AML-193 (cell line): ENCODE measurements at regions not wholly inside any gene's neighbourhood (a gene's known extent, or its start where the extent isn't known, plus 50 kb on each side); places are given as distances from the start of the nearest gene placed in this dataset.

Experiments
- DNase-seq, 2 experiments: peaks; one replicate each; lab custom pipeline; 2025; lab: John Stamatoyannopoulos, UW

DNA sequence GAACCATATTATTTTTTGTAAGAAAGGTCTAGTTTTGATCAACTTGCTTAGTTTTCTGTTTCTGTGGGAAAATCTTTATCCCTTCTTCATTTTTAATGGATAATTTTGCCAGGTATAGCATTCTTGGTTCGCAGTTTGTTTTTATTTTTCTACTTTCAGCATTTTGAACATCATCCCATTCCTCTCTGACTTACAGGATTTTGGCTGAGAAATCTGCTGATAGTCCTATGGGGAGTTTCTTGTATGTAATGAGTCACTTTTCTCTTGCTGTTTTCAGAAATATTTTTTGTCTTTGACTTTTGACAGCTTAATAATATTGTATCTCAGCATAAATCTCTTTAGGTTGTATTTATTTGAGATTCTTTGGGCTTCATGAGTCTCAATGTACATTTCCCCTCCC is 389.1 kb downstream of the PBX1 start:
- DNase-seq = no peak

GRCh38 chr1:164937291-164937690 is 378.3 kb downstream of the PBX1 start:
- DNase-seq = no peak

- DNase-seq = no peak
Measured at GRCh38 chr1:164932580-164932979, 373.6 kb downstream of the PBX1 start.

- DNase-seq = no peak
Measured at GRCh38 chr1:164930833-164931232, 371.8 kb downstream of the PBX1 start.

GRCh38 chr1:164930241-164930640 is 371.3 kb downstream of the PBX1 start:
- DNase-seq = no peak

DNA sequence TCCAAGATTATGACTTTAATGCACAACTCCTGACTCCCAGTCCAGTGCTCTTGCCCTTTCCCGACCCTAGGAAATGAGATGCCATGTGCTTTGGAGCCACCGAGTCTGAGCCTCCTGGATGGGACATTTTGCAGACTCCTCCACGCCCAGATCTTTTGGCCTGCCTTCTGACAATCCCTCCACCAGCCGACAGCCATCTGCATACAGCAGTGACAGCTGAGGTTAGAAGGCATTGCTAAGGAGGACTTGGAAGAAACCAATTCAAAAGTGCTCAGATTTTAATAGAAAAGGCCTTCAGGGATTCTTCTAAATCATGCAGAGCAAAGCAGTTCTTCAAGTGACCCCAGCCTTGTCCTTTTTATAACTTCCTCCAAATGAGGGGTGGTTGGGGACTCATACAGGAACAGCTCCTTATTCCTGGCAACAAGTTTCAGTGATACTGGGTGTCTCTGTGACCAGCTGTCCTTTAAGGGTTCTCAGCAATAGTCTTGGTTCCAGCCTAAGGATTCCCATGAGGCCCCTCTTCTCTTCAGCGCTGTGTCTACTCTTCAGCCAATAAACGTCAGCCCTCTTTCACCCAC is 369.3 kb downstream of the PBX1 start:
- no peak for DNase-seq

DNA sequence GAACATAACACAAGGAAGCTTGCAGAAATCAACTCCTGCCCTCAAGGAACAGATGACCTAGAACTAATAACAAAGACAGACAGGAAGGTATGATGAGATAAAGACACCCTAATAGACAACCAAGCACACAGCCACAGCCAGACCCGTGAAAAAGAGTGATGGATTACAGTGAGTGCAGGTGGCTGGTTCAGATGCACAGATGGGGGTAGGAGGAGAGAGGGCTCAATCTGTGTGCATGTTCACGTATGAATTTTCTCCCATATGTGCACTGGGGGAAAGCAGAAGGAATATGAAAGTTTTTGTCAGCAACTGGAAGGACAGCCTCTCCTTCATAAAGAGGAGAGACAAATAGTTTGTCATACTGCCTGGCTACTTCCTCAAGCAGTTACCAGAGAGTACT is 367.1 kb downstream of the PBX1 start:
- no peak for DNase-seq

GRCh38 chr1:164922585-164922984 is 363.6 kb downstream of the PBX1 start:
- DNase-seq = no peak

DNA sequence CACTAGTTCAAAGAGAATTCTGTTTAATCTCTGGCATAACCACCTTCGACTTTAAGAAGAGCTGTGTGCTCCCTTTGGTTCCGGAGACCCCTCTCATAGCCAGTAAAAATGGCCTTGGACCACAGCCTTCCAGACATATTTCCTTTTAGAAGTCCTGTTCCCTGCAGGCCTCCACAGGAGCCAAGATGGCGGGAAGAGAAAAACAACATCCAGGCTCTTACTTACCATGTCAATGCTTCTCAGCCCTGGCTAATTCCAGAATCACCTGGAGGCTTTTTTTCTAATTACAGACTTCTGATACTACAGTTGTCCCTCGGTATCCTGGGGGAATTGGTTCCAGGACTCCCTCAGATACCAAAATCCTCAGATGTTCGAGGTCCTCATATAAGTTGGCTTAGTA is 362.5 kb downstream of the PBX1 start:
- no peak for DNase-seq

- DNase-seq = no peak
Measured at GRCh38 chr1:164918140-164918539, 359.2 kb downstream of the PBX1 start.

DNA sequence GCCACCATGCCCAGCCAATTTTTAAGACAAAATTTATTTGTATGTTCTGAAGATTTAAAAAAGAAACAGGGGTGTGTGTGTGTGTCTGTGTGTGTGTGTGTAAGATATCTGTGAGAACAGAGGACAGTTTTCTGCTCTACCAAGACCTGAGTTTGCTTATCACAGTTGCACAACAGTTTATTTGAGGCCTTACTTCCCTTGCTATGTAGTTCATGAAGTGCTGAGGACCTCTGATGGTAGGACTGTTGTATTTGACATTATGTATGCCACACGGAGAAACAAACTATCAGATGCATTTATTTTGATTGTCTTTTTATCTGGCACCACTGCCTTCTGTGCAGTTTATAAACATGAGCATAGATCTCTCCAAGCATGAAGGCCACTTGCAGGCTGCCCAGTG is 355.2 kb downstream of the PBX1 start:
- DNase-seq = no peak

DNA sequence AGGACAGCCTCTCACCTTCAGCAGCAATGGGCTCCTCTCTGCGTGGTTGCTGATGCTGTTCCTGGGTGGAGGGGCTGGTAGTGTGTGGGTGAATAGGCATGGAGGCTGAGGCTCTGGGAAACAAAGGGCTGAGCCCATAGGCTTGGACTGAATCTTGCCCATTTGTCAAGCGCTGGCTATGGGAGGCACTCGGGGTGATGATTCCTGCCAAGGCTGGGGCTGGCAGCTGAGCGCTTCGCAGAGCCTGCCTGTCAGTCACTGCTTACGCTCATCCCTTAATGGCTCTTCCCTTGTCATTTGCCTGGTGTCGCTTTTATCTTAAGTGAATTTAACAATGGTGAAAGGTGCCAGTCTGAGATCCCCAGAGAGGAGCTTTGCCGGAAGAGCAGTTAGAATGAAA is 353.3 kb downstream of the PBX1 start:
- DNase-seq = no peak

DNA sequence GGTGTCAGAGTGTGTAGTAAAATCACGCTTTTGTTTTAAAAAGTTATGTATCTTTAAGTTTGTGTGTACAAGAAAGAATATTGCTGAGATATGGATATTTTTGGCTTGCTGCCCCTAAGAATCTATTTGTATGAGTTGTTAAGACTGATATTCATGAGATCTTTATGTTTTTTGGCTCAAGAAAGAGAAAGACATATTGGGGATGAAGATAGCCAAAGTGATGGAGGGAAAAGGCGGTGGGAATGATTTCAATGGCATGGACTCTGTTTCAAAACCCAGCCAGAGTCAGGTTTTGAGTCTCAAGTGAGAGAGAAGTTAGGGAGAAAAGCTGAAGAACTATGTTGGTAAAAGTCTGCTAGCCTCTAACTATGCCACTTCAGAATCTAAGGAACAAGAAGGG is 351.7 kb downstream of the PBX1 start:
- no peak for DNase-seq

DNA sequence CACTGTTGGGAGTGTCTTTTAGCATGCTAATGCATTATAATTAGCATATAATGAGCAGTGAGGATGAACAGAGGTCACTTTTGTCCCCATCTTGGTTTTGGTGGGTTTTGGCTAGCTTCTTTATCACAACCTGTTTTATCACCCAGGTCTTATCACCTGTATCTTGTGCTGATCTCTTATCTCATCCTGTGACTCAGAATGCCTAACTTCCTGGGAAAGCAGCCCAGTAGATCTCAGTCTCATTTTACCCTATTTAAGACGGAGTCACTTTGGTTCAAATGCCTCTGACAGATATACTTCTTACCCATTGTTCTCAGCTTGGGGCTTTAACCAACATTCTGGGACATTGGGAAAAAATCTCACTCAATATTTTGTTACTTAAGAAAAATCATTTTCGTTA is 348.7 kb downstream of the PBX1 start:
- no peak for DNase-seq

DNA sequence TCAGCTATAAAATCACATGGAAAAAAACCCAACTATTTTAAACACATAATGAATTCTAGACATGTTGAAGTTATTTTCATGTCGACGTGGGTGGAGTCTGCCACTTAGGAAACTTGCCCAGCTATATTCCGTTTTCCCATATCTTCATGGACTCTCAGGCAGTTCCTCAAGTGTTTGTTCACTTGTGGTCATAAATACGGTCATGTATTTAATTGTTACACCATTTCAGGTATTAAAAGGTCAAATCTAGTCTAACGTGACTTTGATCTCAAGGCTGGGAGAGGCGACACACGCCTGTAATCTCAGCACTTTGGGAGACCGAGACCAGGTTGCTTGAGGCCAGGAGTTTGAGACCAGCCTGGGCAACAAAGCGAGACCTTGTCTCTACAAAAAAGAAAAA is 346.9 kb downstream of the PBX1 start:
- no peak for DNase-seq

GRCh38 chr1:164902491-164902890 is 343.5 kb downstream of the PBX1 start:
- no peak for DNase-seq
